Liver (tissue), 8 donors: ENCODE measurements at regions not wholly inside any gene's neighbourhood (a gene's known extent, or its start where the extent isn't known, plus 50 kb on each side); places are given as distances from the start of the nearest gene placed in this dataset.

Experiments
- DNase-seq: peaks from one replicate; pipeline ENCODE4 v3.0.0-alpha.2; 2017; ENCODE audit warnings: low spot score
- H3K27ac ChIP-seq, 2 donors: one replicate each; pipeline ENCODE4 v1.7.0; 2013; ENCODE audit warnings: inconsistent platforms in 2 of 2, low read length in 2 of 2, control low read depth in 1 of 2, low read depth in 1 of 2, mild to moderate bottlenecking in 1 of 2
- H3K27me3 ChIP-seq, 4 donors: one replicate each; pipeline versions ENCODE4 v1.6.1 to v1.7.0; 2013; ENCODE audit warnings: low read length in 3 of 4, inconsistent platforms in 1 of 4, mild to moderate bottlenecking in 1 of 4, moderate library complexity in 1 of 4; ENCODE audit not compliant: control insufficient read depth in 4 of 4, insufficient read depth in 4 of 4
- H3K36me3 ChIP-seq, 4 donors: one replicate each; pipeline versions ENCODE4 v1.6.1 to v1.7.0; 2013; ENCODE audit warnings: low read length in 3 of 4, mild to moderate bottlenecking in 3 of 4, low read depth in 1 of 4, moderate library complexity in 1 of 4; ENCODE audit not compliant: control insufficient read depth in 4 of 4, insufficient read depth in 3 of 4
- H3K4me1 ChIP-seq, 4 donors: one replicate each; pipeline versions ENCODE4 v1.6.1 to v1.7.0; 2013; ENCODE audit warnings: low read length in 3 of 4, mild to moderate bottlenecking in 3 of 4, moderate library complexity in 1 of 4; ENCODE audit not compliant: control insufficient read depth in 4 of 4, insufficient read depth in 4 of 4
- H3K4me3 ChIP-seq, 3 donors: one replicate each; pipeline versions ENCODE4 v1.6.1 to v1.7.0; 2013; ENCODE audit warnings: low read length in 3 of 3, control low read depth in 1 of 3, low read depth in 1 of 3, mild to moderate bottlenecking in 1 of 3
- H3K9ac ChIP-seq, 2 donors: one replicate each; pipeline ENCODE4 v1.7.0; 2013; ENCODE audit warnings: low read length in 2 of 2, mild to moderate bottlenecking in 2 of 2, moderate library complexity in 2 of 2, control low read depth in 1 of 2, low read depth in 1 of 2
- H3K9me3 ChIP-seq, 4 donors: one replicate each; pipeline versions ENCODE4 v1.6.1 to v1.7.0; 2013; ENCODE audit warnings: low read length in 3 of 4; ENCODE audit not compliant: control insufficient read depth in 4 of 4
- FOXA1 ChIP-seq: IDR thresholded peaks from 2 replicates; pipeline ENCODE4 v1.6.1; 2016; ENCODE audit warnings: antibody characterized with exemption
- FOXA2 ChIP-seq: IDR thresholded peaks from 2 replicates; pipeline ENCODE4 v1.6.1; 2016; ENCODE audit warnings: antibody characterized with exemption
- HNF4A ChIP-seq, 2 donors: conservative IDR thresholded peaks; 2 replicates each; pipeline ENCODE4 v1.6.1; 2016; ENCODE audit warnings: antibody characterized with exemption in 2 of 2, mild to moderate bottlenecking in 2 of 2
- HNF4G ChIP-seq: IDR thresholded peaks from 2 replicates; pipeline ENCODE4 v1.6.1; 2016; ENCODE audit warnings: antibody characterized with exemption
- JUND ChIP-seq, 2 donors: IDR thresholded peaks; 2 replicates each; pipeline ENCODE4 v1.6.1; 2016; ENCODE audit warnings: antibody characterized with exemption in 2 of 2
- MAX ChIP-seq: IDR thresholded peaks from 2 replicates; pipeline ENCODE4 v1.6.1; 2016; ENCODE audit warnings: antibody characterized with exemption
- NR2F2 ChIP-seq: IDR thresholded peaks from 2 replicates; pipeline ENCODE4 v1.6.1; 2016; ENCODE audit warnings: antibody characterized with exemption
- RAD21 ChIP-seq, 2 donors: IDR thresholded peaks; 2 replicates each; pipeline ENCODE4 v1.6.1; 2016; ENCODE audit warnings: antibody characterized with exemption in 2 of 2, mild to moderate bottlenecking in 2 of 2
- REST ChIP-seq: IDR thresholded peaks from 2 replicates; pipeline ENCODE4 v1.6.1; 2016; ENCODE audit warnings: antibody characterized with exemption, mild to moderate bottlenecking
- RXRA ChIP-seq, 2 donors: IDR thresholded peaks; 2 replicates each; pipeline ENCODE4 v1.6.1; 2017 to 2018; ENCODE audit warnings: antibody characterized with exemption in 2 of 2, mild to moderate bottlenecking in 1 of 2
- WGBS: extraction: QIAGEN DNeasy Blood & Tissue Kit; methylation state at CpG from one replicate; pipeline ENCODE4 v1.1.7; 2013; 5-methylcytosine and 5-hydroxymethylcytosine counted together
- TF ChIP-seq, protein P1 (sequence below): fragments of 150-350 bp; IDR thresholded peaks from 2 replicates; pipeline ENCODE4 v1.5.1; 2017; ENCODE audit warnings: improper control_type of control experiment, low read depth, low read length; ENCODE audit not compliant: missing input control
- TF ChIP-seq, protein P2 (sequence below): IDR thresholded peaks from 2 replicates; pipeline ENCODE4 v1.6.1; 2016; ENCODE audit warnings: antibody characterized with exemption
- donor health status: healthy.
- donor health status: healthy.
- donor health status: healthy.
- donor health status: healthy.
- donor health status: healthy.

DNA sequence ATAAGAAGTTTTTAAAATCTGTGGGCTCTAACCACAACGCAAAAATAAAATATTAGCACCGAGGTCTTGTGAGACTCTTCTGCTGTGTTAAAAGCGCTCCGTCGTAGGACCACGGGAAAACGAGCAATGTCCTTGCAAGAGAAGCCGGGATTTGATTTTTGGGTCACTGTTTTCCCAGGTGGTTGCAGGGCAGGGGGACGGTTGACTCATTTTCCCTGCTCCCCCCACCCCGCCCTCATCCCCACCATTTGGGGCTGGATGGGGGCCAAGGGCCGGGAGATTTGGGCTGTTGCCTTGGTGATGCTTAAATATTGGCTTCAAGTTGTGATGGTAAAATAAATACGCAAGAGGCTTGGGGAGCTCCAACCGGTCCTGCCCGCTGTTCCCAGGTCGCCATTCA, 67.6 kb upstream of the SLC25A33 start:
- WGBS = 81% methylated on average over 15 of the region's 15 CpGs
- Histone ChIP-seq H3K4me1 (no peaks in the 10 kb centered on the region), H3K27me3 (no peaks in the 10 kb centered on the region), H3K36me3 (no peaks in the 10 kb centered on the region), H3K4me3 (no peak overlapping the region), H3K27ac (no peak overlapping the region), H3K9ac (no peak overlapping the region), H3K9me3 (no peaks in the 10 kb centered on the region)
- DNase-seq = no peak
- TF ChIP-seq REST = no peak
- TF ChIP-seq FOXA2 = no peak

DNA sequence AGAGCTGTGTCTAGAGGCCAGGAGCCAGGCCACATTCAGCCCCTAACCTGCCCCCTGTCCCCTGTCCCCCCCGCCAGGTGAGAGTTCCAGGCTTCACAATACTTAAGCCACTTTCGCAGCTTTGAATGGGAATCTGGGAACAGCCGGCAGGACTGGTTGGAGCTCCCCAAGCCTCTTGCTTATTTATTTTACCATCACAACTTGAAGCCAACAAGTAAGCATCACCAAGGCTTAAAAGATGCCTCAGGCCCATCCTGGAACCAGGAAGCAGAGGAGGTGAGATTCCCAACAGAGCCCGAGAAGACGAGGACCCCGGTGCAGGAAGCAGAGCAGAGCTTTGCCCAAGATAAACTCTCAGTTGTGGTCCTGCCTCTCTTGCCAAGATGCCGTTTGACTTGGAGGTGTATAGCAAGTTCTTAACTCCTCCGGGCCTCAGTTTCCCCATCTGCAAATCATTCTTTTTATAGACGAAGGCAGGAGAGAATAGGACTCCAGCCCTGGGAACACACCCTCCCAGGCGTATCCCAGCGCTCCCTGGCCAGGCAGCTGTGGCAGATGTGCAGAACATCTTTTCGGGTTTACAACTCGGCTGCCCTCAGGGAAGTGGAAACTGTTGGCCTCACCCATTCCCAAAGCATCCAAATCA, 66.8 kb upstream of the SLC25A33 start:
- TF ChIP-seq FOXA2 (no peak), REST (no peak), HNF4A (conservative IDR thresholded peaks at IDR 0.05) (no peak), NR2F2 (no peak), HNF4G (no peak), MAX (no peak), RXRA (IDR thresholded peaks at IDR 0.05) (no peak), JUND (IDR thresholded peaks at IDR 0.05) (no peak), RAD21 (IDR thresholded peaks at IDR 0.05) (no peak), FOXA1 (no peak)
- TF ChIP-seq, protein P1, sequence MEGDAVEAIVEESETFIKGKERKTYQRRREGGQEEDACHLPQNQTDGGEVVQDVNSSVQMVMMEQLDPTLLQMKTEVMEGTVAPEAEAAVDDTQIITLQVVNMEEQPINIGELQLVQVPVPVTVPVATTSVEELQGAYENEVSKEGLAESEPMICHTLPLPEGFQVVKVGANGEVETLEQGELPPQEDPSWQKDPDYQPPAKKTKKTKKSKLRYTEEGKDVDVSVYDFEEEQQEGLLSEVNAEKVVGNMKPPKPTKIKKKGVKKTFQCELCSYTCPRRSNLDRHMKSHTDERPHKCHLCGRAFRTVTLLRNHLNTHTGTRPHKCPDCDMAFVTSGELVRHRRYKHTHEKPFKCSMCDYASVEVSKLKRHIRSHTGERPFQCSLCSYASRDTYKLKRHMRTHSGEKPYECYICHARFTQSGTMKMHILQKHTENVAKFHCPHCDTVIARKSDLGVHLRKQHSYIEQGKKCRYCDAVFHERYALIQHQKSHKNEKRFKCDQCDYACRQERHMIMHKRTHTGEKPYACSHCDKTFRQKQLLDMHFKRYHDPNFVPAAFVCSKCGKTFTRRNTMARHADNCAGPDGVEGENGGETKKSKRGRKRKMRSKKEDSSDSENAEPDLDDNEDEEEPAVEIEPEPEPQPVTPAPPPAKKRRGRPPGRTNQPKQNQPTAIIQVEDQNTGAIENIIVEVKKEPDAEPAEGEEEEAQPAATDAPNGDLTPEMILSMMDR = no peak
- TF ChIP-seq, protein P2, sequence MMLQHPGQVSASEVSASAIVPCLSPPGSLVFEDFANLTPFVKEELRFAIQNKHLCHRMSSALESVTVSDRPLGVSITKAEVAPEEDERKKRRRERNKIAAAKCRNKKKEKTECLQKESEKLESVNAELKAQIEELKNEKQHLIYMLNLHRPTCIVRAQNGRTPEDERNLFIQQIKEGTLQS = no peak
- Histone ChIP-seq H3K9me3 (no peaks in the 10 kb centered on the region), H3K9ac (no peak overlapping the region), H3K4me3 (no peak overlapping the region), H3K36me3 (no peaks in the 10 kb centered on the region), H3K27ac (no peak overlapping the region), H3K27me3 (no peaks in the 10 kb centered on the region), H3K4me1 (no peaks in the 10 kb centered on the region)
- no peak for DNase-seq
- 77% methylated on average over 13 of the region's 13 CpGs for WGBS
